HCT116 (cell line): ENCODE measurements at regions not wholly inside any gene's neighbourhood (a gene's known extent, or its start where the extent isn't known, plus 50 kb on each side); places are given as distances from the start of the nearest gene placed in this dataset.

Experiments
- CEBPB ChIP-seq: IDR thresholded peaks from 2 replicates; pipeline ENCODE4 v1.6.1; 2012; ENCODE audit warnings: low read depth
- MAX ChIP-seq: IDR thresholded peaks from 2 replicates; pipeline ENCODE4 v1.6.1; 2012

DNA sequence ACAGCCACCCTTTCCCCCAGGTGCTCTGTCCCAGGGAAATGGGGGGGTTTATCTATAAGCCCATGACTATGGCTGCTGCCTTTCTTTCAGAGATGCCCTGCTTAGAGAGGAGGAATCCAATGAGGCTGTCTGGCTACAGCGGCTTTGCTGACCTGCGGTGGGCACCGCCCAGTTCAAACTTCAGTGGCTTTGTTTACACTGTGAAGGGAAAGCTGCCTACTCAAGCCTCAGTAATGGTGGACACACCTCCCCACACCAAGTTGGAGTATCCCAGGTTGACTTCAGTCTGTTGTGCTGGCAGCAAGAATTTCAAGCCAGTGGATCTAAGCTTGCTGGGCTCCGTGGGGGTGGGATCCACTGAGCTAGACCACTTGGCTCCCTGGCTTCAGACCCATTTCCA lies 869.2 kb downstream of the SLC6A15 start:
- TF ChIP-seq CEBPB = no peak
- TF ChIP-seq MAX = no peak
